HepG2 (cell line): ENCODE measurements at regions not wholly inside any gene's neighbourhood (a gene's known extent, or its start where the extent isn't known, plus 50 kb on each side); places are given as distances from the start of the nearest gene placed in this dataset.

Source experiments
- ATAC-seq: fragments of 200-7000 bp; cut with Tn5 transposase; 3 replicates; pipeline ENCODE4 v1.9.1; 2020; ENCODE audit warnings: mild to moderate bottlenecking, moderate library complexity
- BruUV-seq: library from RNA; stranded (reverse); fragments of 400-500 nt; replicated peaks from 2 replicates; lab custom pipeline; 2021; lab: Mats Ljungman, UMichigan
- CTCF ChIA-PET: fragments of 300-600 bp; formaldehyde crosslinking; extraction: SDS; loops from one replicate; lab custom pipeline; 2021; ENCODE audit warnings: low total read pairs, inconsistent platforms, low intra/inter-chr PET ratio; lab: Yijun Ruan, JAX
- POLR2A ChIA-PET: fragments of 350-600 bp; sonication (Branson Sonifier 250); formaldehyde crosslinking; loops from one replicate; lab custom pipeline; 2020; ENCODE audit warnings: antibody characterized with exemption, inconsistent platforms; lab: Yijun Ruan, JAX
- DNase-seq: peaks from one replicate; pipeline ENCODE4 v3.0.0-alpha.2; 2015; ENCODE audit warnings: low spot score
- FAIRE-seq: peaks from 3 replicates; lab custom pipeline; 2011; peaks lifted over from hg19 to GRCh38; lab: Jason Lieb, UNC
- H2AFZ ChIP-seq: one replicate; pipeline ENCODE4 v1.6.1; 2011; ENCODE audit warnings: low read length, inconsistent platforms
- H3K27ac ChIP-seq: fragments of 300-600 bp; 3 replicates; pipeline ENCODE4 v1.8.0; 2011; ENCODE audit warnings: mixed run types, mild to moderate bottlenecking, mixed read lengths, low read length, inconsistent platforms; ENCODE audit not compliant: insufficient read depth; ENCODE audit errors: extremely low read length
- H3K27me3 ChIP-seq, 2 experiments: fragments of 200-600 bp in 1 of 2; 2 replicates in 1 of 2; 3 replicates in 1 of 2; pipeline versions ENCODE4 v1.6.0 to v1.8.0; 2011; ENCODE audit warnings: low read length in 2 of 2, mild to moderate bottlenecking in 2 of 2, moderate library complexity in 2 of 2, inconsistent platforms in 1 of 2; ENCODE audit not compliant: insufficient read depth in 2 of 2, control insufficient read depth in 1 of 2
- H3K36me3 ChIP-seq, 2 experiments: fragments of 200-600 bp in 1 of 2; replicated peaks in 1 of 2; 2 replicates in 1 of 2; 3 replicates in 1 of 2; pipeline versions ENCODE4 v1.5.1 to v1.8.0; 2011; ENCODE audit warnings: low read length in 2 of 2, inconsistent platforms in 1 of 2; ENCODE audit not compliant: insufficient read depth in 2 of 2, control insufficient read depth in 1 of 2
- H3K4me1 ChIP-seq: 2 replicates; pipeline ENCODE4 v1.5.1; 2012; ENCODE audit warnings: low read length, inconsistent platforms; ENCODE audit not compliant: insufficient read depth
- H3K4me2 ChIP-seq: 2 replicates; pipeline ENCODE4 v1.6.0; 2011; ENCODE audit warnings: low read depth, low read length, inconsistent platforms
- H3K4me3 ChIP-seq, 3 experiments: fragments of 200-600 bp in 1 of 3; sonication (generic), shearing (Covaris generic) in 1 of 3; replicated peaks in 1 of 3; 2 replicates each; pipeline ENCODE4 v1.5.1; 2011 to 2016; ENCODE audit warnings: low read length in 3 of 3, inconsistent platforms in 2 of 3, low read depth in 2 of 3, mild to moderate bottlenecking in 2 of 3, control low read depth in 1 of 3, mixed read lengths in 1 of 3; ENCODE audit not compliant: insufficient read depth in 1 of 3
- H3K79me2 ChIP-seq: one replicate; pipeline ENCODE4 v1.6.1; 2011; ENCODE audit warnings: low read length, inconsistent platforms; ENCODE audit not compliant: insufficient read depth
- H3K9ac ChIP-seq: 2 replicates; pipeline ENCODE4 v1.6.0; 2011; ENCODE audit warnings: mild to moderate bottlenecking, low read depth, low read length, inconsistent platforms; ENCODE audit not compliant: insufficient read depth
- H3K9me3 ChIP-seq: 2 replicates; pipeline ENCODE4 v1.5.1; 2012; ENCODE audit warnings: mild to moderate bottlenecking, low read length
- H4K20me1 ChIP-seq: 2 replicates; pipeline ENCODE4 v1.6.0; 2011; ENCODE audit warnings: inconsistent platforms, mild to moderate bottlenecking, low read length, moderate library complexity; ENCODE audit not compliant: insufficient read depth
- DDIT3 ChIP-seq: sonication (generic); formaldehyde crosslinking; IDR thresholded peaks from 2 replicates; pipeline ENCODE4 v1.4.0; 2020; ENCODE audit warnings: mild to moderate bottlenecking, missing genetic modification reagents
- GZF1 ChIP-seq: sonication (generic); formaldehyde crosslinking; IDR thresholded peaks from 2 replicates; pipeline ENCODE4 v1.5.1; 2020; ENCODE audit warnings: mild to moderate bottlenecking, missing genetic modification reagents
- HBP1 ChIP-seq: IDR thresholded peaks from 2 replicates; pipeline ENCODE4 v1.6.1; 2016; ENCODE audit warnings: low read depth, control low read depth
- HNRNPUL1 ChIP-seq: fragments of 200-400 bp; formaldehyde crosslinking; IDR thresholded peaks from 2 replicates; pipeline ENCODE4 v1.6.1; 2017; ENCODE audit warnings: low read depth, mild to moderate bottlenecking, low read length, moderate library complexity
- ISX ChIP-seq: sonication (generic); formaldehyde crosslinking; conservative IDR thresholded peaks from 2 replicates; pipeline ENCODE4 v1.5.0; 2020; ENCODE audit warnings: missing genetic modification reagents
- POGZ ChIP-seq: sonication (generic); formaldehyde crosslinking; IDR thresholded peaks from 2 replicates; pipeline ENCODE4 v1.4.0; 2020; ENCODE audit warnings: mild to moderate bottlenecking, missing genetic modification reagents
- RCOR2 ChIP-seq: IDR thresholded peaks from 2 replicates; pipeline ENCODE4 v1.6.1; 2016; ENCODE audit warnings: missing biosample characterization, missing genetic modification reagents
- SMAD9 ChIP-seq: sonication (generic); formaldehyde crosslinking; IDR thresholded peaks from 2 replicates; pipeline ENCODE4 v1.5.1; 2020; ENCODE audit warnings: mild to moderate bottlenecking, missing genetic modification reagents
- STAG1 ChIP-seq: sonication (generic); formaldehyde crosslinking; IDR thresholded peaks from 2 replicates; pipeline ENCODE4 v1.4.0; 2020; ENCODE audit warnings: missing genetic modification reagents
- TBP ChIP-seq: sonication (generic); formaldehyde crosslinking; IDR thresholded peaks from 2 replicates; pipeline ENCODE4 v1.5.0; 2020; ENCODE audit warnings: missing genetic modification reagents
- TEAD2 ChIP-seq: sonication (generic); formaldehyde crosslinking; IDR thresholded peaks from 2 replicates; pipeline ENCODE4 v1.9.0; 2021; ENCODE audit warnings: missing genetic modification reagents
- TFDP2 ChIP-seq: sonication (generic); formaldehyde crosslinking; IDR thresholded peaks from 2 replicates; pipeline ENCODE4 v1.4.0; 2020; ENCODE audit warnings: missing genetic modification reagents
- YEATS2 ChIP-seq: sonication (generic); formaldehyde crosslinking; IDR thresholded peaks from 2 replicates; pipeline ENCODE4 v1.4.0; 2020; ENCODE audit warnings: missing genetic modification reagents, borderline replicate concordance
- ZKSCAN1 ChIP-seq: fragments of 150-350 bp; IDR thresholded peaks from 2 replicates; pipeline ENCODE4 v1.6.1; 2014; ENCODE audit warnings: low read length
- ZNF205 ChIP-seq: IDR thresholded peaks from 2 replicates; pipeline ENCODE4 v1.6.1; 2018; ENCODE audit warnings: missing biosample characterization, missing genetic modification reagents
- ZNF234 ChIP-seq: sonication (generic); formaldehyde crosslinking; conservative IDR thresholded peaks from 2 replicates; pipeline ENCODE4 v1.5.1; 2020; ENCODE audit warnings: mild to moderate bottlenecking, missing genetic modification reagents
- ZNF296 ChIP-seq: sonication (generic); formaldehyde crosslinking; conservative IDR thresholded peaks from 2 replicates; pipeline ENCODE4 v1.5.0; 2020; ENCODE audit warnings: mild to moderate bottlenecking, missing genetic modification reagents
- ZNF432 ChIP-seq: sonication (generic); formaldehyde crosslinking; IDR thresholded peaks from 2 replicates; pipeline ENCODE4 v1.5.0; 2020; ENCODE audit warnings: missing genetic modification reagents, mild to moderate bottlenecking, borderline replicate concordance
- ZNF704 ChIP-seq: sonication (generic); formaldehyde crosslinking; IDR thresholded peaks from 2 replicates; pipeline ENCODE4 v1.8.1; 2023; ENCODE audit warnings: mild to moderate bottlenecking, inconsistent platforms, moderate library complexity, missing genetic modification reagents, borderline replicate concordance
- ZNF713 ChIP-seq: sonication (generic); formaldehyde crosslinking; IDR thresholded peaks from 2 replicates; pipeline ENCODE4 v1.4.0; 2020; ENCODE audit warnings: mild to moderate bottlenecking, missing genetic modification reagents
- ZNF780A ChIP-seq: sonication (generic); formaldehyde crosslinking; IDR thresholded peaks from 2 replicates; pipeline ENCODE4 v1.8.0; 2022; ENCODE audit warnings: mild to moderate bottlenecking, missing genetic modification reagents, moderate library complexity
- ZNF790 ChIP-seq: sonication (generic); formaldehyde crosslinking; IDR thresholded peaks from 2 replicates; pipeline ENCODE4 v1.8.0; 2022; ENCODE audit warnings: missing genetic modification reagents, mild to moderate bottlenecking, borderline replicate concordance
- ZNF792 ChIP-seq: IDR thresholded peaks from 2 replicates; pipeline ENCODE4 v1.6.1; 2016
- ZNF841 ChIP-seq: sonication (generic); formaldehyde crosslinking; IDR thresholded peaks from 2 replicates; pipeline ENCODE4 v1.8.1; 2023; ENCODE audit warnings: missing genetic modification reagents, borderline replicate concordance
- WGBS: methylation state at CpG from one replicate; pipeline ENCODE4 v1.1.6; 2017; ENCODE audit warnings: low lambda C conversion rate; 5-methylcytosine and 5-hydroxymethylcytosine counted together
- in situ Hi-C: cut with HindIII; loops from 2 replicates; pipeline ENCODE4 v1.10.0; 2017; ENCODE audit warnings: low pct_unique_long_range_greater_than_20kb; ENCODE audit not compliant: extremely low pct_ligation_motif_present
- intact Hi-C: fragments of 100-400 bp; cut with micrococcal nuclease; formaldehyde crosslinking; loops from one replicate; pipeline ENCODE4 v1.10.0; 2022; ENCODE audit not compliant: unreplicated experiment

DNA sequence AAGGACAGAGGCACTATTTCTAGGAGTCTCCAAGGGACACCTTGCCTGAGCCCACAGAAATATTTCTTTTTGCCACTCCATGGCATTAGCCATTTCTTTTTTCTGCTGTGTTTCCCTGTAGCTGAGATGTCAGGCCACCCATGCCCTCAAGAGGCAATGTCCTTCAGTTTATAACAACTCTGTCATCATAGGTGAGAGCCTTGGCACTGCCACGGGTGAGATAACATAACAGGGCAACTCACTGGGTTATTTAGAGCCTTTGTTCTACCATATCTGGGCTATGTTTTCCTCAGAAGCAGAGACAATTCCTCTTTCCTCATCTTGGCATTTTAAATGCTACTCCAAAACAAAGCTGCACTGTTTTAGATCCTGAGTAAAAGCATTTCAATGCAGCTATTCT, 99.9 kb upstream of the MAOA start (continued):
- no peak for TF ChIP-seq HBP1
- no peak for TF ChIP-seq ZKSCAN1
- no peak for TF ChIP-seq GZF1 (CRISPR knock-in tag)
- no peak for TF ChIP-seq ZNF234 (CRISPR knock-in tag)
- TF ChIP-seq SMAD9 (CRISPR knock-in tag), result no peak
- no peak for TF ChIP-seq YEATS2
- TF ChIP-seq DDIT3 (CRISPR knock-in tag), result no peak

DNA sequence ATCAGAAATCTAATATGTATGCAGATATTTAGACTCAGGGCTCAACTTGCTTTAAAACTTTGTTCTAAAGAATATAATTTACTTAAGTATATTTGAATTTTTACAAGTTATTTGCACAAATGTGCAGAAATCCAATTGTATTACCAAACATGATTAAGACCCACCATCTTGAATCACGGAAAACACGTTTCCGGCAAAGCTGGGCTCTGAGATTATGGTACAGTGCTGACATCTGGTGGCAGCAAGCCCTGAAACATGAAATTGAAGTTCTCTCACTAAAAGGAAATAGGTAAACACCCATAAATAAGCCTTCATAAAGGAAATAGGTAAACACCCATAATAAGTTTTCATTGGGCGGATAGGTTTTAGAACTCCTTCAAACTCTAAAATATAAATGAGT, 98.3 kb upstream of the MAOA start:
- DNase-seq, result peak; percentile 31
- Histone ChIP-seq H3K79me2 (no peaks in the 10 kb centered on the region), H2AFZ (peak overlapping the region; percentile 27), H3K27me3 (no peaks in the 10 kb centered on the region), H3K4me1 (peaks cover 6% of the 10 kb centered on the region), H3K27ac (no peak overlapping the region), H4K20me1 (no peaks in the 10 kb centered on the region), H3K4me3 (no peak overlapping the region), H3K9me3 (no peaks in the 10 kb centered on the region), H3K36me3 (no peaks in the 10 kb centered on the region), H3K9ac (no peak overlapping the region), H3K4me2 (peak overlapping the region; percentile 23)
- ChIA-PET POLR2A (interaction anchor here (1.2 kb wide), 1 partner anchor 209 kb away, joined by 3 read pairs; no protein-coding TSS in a partner anchor), CTCF (interaction anchor here (0.7 to 4.6 kb wide), 4 partner anchors 192 to 943 kb away, joined by 3 to 49 read pairs (median 6); no protein-coding TSS in a partner anchor)
- no peak for ATAC-seq
- 0% methylated on average over 4 of the region's 4 CpGs for WGBS
- FAIRE-seq, result peak; percentile 80
- in situ Hi-C loops (loop anchor here (25.0 kb wide), 1 partner anchor 380 kb away; no protein-coding TSS in a partner anchor), intact Hi-C loops (loop anchor here (5.0 kb wide), 1 partner anchor 385 kb away; no protein-coding TSS in a partner anchor)
- no TSS peak for BruUV-seq
- no peak for TF ChIP-seq TBP (CRISPR knock-in tag)
- no peak for TF ChIP-seq TEAD2 (CRISPR knock-in tag)
- no peak for TF ChIP-seq ZNF790
- no peak for TF ChIP-seq ZNF792 (CRISPR knock-in tag)
- TF ChIP-seq ZNF704, result no peak
- no peak for TF ChIP-seq ZNF296 (CRISPR knock-in tag)
- TF ChIP-seq ZNF205 (CRISPR knock-in tag), result no peak
- no peak for TF ChIP-seq ZNF432 (CRISPR knock-in tag)
- no peak for TF ChIP-seq ZNF841
- no peak for TF ChIP-seq HNRNPUL1
- no peak for TF ChIP-seq ZNF780A (CRISPR knock-in tag)
- TF ChIP-seq POGZ (CRISPR knock-in tag), result 0 out of 2 replicates have a peak, but pooled peaks have one; percentile 22
- no peak for TF ChIP-seq ISX (CRISPR knock-in tag)
- TF ChIP-seq TFDP2, result no peak
- TF ChIP-seq STAG1, result peak; percentile 77
- no peak for TF ChIP-seq ZNF713 (CRISPR knock-in tag)
- TF ChIP-seq RCOR2 (CRISPR knock-in tag), result no peak
